ENCODE measurements at regions not wholly inside any gene's neighbourhood (a gene's known extent, or its start where the extent isn't known, plus 50 kb on each side); places are given as distances from the start of the nearest gene placed in this dataset.

- TF ChIP-seq CTCF (IDR thresholded peaks at IDR 0.05) (no peak), POLR2AphosphoS5 (IDR thresholded peaks at IDR 0.05) (no peak), POLR2A (IDR thresholded peaks at IDR 0.05) (no peak), EP300 (IDR thresholded peaks at IDR 0.05) (no peak)
Measured at GRCh38 chr6:166075925-166076324, 91.7 kb downstream of the TBXT start.
